GM12891 (cell line): ENCODE measurements at regions not wholly inside any gene's neighbourhood (a gene's known extent, or its start where the extent isn't known, plus 50 kb on each side); places are given as distances from the start of the nearest gene placed in this dataset.

Source experiments
- PAX5 ChIP-seq: IDR thresholded peaks from 2 replicates; pipeline ENCODE4 v1.6.1; 2011; ENCODE audit warnings: low read length, moderate library complexity, mild to moderate bottlenecking; ENCODE audit not compliant: insufficient read depth, severe bottlenecking
- POLR2A ChIP-seq: IDR thresholded peaks from 2 replicates; pipeline ENCODE4 v1.6.1; 2011; ENCODE audit warnings: low read depth, low read length, control low read depth
- POLR2AphosphoS5 ChIP-seq: IDR thresholded peaks from 2 replicates; pipeline ENCODE4 v1.6.1; 2011; ENCODE audit warnings: low read depth, low read length, control low read depth

GRCh38 chr7:153939654-153940053 is 112.5 kb upstream of the DPP6 start:
- TF ChIP-seq POLR2A (no peak), POLR2AphosphoS5 (no peak), PAX5 (no peak)
